ENCODE measurements at regions not wholly inside any gene's neighbourhood (a gene's known extent, or its start where the extent isn't known, plus 50 kb on each side); places are given as distances from the start of the nearest gene placed in this dataset.
"Not testable (repeated sequence)": the region's sequence is repeated elsewhere in the genome, so short reads cannot be mapped to it uniquely, and the experiment has no call there.

GRCh38 chr13:31385540-31385939, 185.8 kb downstream of the B3GLCT start:
- DNase-seq: no peak

DNA sequence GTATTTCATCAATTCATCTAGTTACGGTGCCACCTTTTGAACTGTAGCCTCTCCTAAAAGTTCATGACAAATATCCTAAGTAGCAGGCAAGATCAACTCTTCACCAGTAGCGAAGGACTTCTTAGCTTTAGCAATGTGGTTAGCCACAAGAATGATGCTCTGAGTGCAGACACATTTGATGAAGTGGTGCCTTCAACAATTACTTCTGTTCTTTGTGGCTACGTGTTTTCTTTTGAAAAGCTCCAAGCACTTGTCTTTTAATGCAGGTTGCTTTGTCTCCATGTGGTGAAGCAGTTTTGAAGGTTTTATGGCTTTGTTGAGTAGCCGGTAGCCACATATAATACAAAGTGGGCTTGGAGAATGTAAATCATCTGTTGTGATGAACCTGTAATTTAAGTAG, 194.7 kb downstream of the B3GLCT start:
- DNase-seq: no peak

DNA sequence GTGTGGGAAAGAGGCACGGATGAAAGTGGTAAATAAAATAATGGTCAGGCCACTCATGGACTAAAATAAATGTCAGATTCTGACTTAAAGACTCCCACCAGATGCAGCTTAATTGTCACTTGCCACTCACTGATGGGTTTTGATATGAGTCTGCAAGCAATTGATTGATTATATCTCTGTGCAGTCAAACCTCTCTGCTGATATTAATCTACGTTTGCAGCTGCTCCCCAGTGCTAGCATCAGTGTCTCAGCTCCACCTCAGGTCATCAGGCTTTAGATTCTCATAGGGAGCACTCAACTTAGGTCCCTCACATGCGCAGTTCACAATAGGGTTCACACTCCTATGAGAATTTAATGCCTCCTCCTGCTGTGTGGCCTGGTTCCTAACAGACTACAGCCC, 195.3 kb downstream of the B3GLCT start:
- no peak for DNase-seq

- no peak for DNase-seq
Observed at GRCh38 chr13:31399690-31400089, 199.9 kb downstream of the B3GLCT start.

GRCh38 chr13:31403711-31404110, 203.9 kb downstream of the B3GLCT start:
- DNase-seq: not testable (repeated sequence)

- DNase-seq: no peak
Observed at GRCh38 chr13:31408927-31409326, 209.2 kb downstream of the B3GLCT start.

DNA sequence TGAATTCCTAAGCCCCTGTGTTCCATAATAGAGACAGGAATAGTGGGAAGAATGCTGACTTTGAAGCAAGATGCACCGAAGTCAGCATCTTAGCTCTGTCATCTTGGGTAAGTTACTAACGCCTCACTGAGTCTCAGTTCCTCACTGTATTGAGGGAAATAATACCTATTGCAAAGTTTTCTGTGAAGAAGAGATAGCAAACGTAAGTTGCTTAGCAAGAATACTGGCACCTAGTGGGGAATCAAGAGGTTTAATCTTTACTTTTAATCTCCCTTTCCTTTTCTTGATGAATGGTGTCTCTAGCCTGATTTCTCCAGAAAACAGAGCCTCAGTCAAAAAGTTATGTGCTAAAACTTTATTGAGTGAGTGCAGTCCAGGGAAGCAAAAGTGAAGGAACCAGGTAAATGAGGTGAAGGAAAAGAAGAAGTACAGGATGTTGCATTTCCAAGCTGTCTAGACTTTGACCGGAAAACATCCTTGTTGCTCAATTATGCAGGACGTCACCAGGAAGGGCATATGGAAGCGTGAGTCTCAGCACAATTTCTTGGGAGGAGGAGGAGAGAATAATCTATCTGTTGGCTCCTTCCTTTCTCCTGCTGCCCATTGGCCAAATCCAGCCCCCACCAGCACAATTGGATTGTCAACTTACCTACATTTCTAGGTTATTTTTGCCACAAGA, 210.0 kb downstream of the B3GLCT start:
- no peak for DNase-seq

- no peak for DNase-seq
Observed at GRCh38 chr13:31413516-31413915, 213.7 kb downstream of the B3GLCT start.

GRCh38 chr13:31416066-31416465, 216.3 kb downstream of the B3GLCT start:
- no peak for DNase-seq

GRCh38 chr13:31418186-31418585, 218.4 kb downstream of the B3GLCT start:
- DNase-seq: no peak

DNA sequence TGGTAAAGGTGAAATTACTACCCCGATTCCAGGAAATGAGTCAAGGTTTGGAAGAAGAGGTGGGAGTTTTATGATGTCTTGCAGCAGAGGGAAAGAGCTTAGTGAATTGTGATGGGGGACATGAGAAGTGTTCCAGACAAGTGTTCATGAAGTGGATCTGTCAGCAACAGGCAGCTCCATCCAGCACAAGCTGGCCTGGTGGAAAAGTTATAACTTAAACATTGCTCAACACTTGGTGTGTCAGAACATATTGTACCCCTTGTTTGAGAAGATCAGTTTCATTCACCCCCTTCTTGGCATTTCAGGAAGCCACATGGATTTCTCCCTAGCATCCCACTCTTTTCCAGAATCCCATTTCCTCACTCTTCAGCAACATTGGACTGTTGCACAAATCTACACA, 222.0 kb downstream of the B3GLCT start:
- DNase-seq: no peak

DNA sequence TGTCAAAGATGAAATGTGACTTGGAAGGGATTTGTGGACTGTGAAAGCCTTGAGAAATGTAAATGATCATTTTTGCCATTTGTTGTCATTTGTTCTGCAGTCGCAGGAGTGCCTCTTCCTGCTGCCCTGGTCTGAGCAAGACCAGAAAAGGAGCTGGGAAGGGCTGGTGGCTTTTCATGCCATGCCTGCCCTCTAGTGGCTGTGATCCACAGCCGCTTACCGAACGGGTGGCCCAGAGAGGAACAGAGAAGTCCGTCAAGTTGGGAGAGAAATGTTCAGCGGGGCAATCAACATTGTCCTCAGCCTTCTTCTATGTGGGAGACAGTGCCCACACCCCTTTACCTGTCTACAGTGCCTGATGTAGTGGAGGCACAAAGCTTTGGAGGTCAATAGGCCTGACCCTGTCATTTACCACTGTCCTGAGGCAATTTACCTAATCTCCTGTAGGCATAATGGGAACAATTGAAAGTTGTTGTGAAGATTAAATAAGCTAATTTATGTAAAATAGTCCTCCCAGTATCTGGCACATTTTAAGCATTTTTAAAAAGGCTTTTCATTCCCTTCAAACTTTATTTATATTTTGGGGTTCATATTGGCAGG, 224.5 kb downstream of the B3GLCT start:
- DNase-seq: peak; percentile 71

DNA sequence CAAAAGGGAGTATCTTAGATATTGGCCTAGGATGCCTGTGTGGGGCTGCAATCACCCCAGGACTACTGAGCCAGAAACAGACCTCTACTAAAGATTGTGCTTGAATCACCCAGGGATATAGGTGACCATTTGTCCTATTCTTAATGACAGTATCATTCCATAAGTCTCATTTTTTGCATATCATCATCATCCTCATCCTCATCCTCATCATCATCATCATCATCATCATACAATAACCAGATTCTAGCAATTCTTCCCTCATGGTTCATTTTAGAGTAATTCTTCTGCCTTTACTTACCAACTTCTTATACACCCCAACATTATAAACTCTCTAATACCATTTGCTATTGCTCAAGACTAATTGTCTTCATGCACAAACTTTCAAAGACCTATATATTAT, 226.6 kb downstream of the B3GLCT start:
- no peak for DNase-seq

- no peak for DNase-seq
Observed at GRCh38 chr13:31427151-31428100, 227.7 kb downstream of the B3GLCT start.

DNA sequence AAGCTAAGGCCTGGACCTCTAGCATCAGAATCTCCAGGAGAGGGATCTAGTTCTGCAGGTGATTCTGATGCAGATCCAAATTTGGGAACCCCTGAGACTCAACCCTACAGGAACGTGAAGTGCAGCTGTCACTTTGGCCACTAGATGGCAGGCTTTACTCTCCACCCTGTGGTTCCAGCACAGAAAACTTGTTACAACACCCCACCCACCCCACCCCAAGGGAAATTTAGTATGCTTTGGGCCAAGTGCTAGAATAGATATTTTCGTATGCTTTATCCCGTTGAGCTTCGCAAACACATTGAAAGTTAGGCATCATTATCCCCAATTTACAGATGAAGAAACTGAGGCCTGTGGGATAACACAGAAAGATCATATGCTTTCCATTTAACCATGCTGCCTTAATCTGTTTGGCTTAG, 232.0 kb downstream of the B3GLCT start:
- DNase-seq: peak; percentile 77

GRCh38 chr13:31433207-31433606, 233.4 kb downstream of the B3GLCT start:
- DNase-seq: no peak

GRCh38 chr13:31433746-31434145, 234.0 kb downstream of the B3GLCT start:
- DNase-seq: no peak

DNA sequence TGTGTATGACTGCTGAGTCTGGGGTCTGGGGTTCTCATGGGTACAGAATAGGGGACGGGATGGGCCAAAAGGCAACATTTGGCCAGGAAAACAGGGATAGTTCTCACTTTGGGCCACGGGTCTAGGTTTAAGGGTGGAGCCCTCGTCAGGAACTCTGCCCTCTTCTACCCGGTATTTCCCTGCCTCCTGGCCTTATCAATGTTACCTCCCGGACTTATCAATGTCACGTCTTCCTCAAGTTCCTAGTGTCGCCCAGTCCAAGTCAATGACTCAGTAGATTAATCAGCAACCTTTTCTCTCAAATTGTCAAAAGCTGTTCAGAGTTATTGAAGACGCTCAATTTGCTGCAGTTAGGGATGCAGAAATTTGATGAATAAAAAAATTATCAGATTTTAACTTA, 234.8 kb downstream of the B3GLCT start:
- no peak for DNase-seq

DNA sequence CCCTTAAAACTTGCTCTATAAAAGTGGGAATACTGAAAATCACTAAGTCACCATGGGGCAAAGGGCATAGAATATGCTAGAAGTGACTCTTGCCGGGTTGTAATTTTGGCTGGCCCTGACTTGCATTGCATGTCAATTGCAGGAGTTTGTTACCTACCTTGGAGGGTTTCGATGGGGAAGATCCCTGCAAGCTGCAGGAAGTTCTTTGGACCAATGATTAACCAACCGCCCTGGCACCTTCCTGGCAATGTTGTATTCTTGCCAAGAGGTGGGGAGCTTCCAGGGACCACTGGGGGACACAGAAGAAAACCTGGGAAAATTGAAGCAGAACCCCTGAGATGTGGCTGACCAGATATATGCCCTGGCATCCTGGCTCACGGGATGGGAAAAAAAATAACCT, 235.8 kb downstream of the B3GLCT start:
- no peak for DNase-seq

DNA sequence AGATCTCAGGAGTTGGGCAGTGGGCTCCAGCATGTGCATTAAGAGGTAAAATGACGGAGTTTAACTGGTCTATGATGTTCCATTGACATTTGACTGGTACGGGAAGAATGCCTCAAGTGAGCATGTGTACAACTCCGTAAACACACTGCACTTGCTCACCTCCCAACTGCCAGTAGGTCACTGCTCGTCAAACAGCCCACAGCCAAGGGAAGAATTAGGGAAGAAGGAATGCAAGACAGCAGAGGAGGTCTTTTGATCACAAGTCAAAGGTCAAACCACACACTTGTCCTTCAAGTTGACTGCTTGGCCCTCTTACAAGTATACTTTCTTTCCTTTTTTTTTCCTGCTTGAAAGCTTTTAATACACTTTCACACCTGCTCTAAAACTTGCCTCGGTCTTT, 236.7 kb downstream of the B3GLCT start:
- no peak for DNase-seq

GRCh38 chr13:31437975-31438374, 238.2 kb downstream of the B3GLCT start:
- no peak for DNase-seq

DNA sequence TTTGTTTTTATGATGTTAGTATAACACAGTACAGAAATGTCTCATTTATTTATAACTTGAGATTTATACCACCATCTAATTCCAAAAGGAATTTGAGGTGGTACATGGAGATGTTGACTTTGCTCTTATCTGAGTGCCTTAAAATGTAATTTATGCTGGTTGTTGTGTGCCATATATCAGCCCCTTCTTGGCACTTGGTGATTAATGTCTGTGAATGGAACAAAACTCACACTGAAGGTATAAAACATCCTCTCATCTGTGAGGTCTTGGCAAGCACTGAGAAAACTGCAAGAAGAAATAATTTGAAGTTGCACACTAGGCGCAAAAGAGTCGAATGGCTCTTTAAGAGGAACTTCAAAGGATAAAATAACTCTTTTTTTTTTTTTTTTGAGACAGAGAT, 240.4 kb downstream of the B3GLCT start:
- no peak for DNase-seq

- DNase-seq: no peak
Observed at GRCh38 chr13:31441800-31442510, 242.2 kb downstream of the B3GLCT start.

Data from stimulated activated CD8-positive, alpha-beta memory T cell treated with anti-CD3 and anti-CD28 coated beads, Interleukin-4, amount 100 ng/mL, for 48 hours (primary cell).